AG04450 (cell line): ENCODE measurements at regions not wholly inside any gene's neighbourhood (a gene's known extent, or its start where the extent isn't known, plus 50 kb on each side); places are given as distances from the start of the nearest gene placed in this dataset.

ENCODE experiments used
- CTCF ChIA-PET: fragments of 300-600, 350-600 bp; formaldehyde crosslinking; extraction: SDS; loops from one replicate; lab custom pipeline; 2022; ENCODE audit warnings: antibody characterized with exemption, inconsistent platforms; lab: Charles Lee
- POLR2A ChIA-PET: fragments of 350-600 bp; formaldehyde crosslinking; extraction: SDS; loops from one replicate; lab custom pipeline; 2021; ENCODE audit warnings: antibody characterized with exemption, inconsistent platforms; lab: Yijun Ruan, JAX
- DNase-seq: peaks from one replicate; pipeline ENCODE4 v3.0.0-alpha.2; 2011; ENCODE audit warnings: low read depth, low spot score
- H3K27ac ChIP-seq: one replicate; pipeline ENCODE4 v1.5.1; 2012; ENCODE audit warnings: low read depth, low read length, control low read depth
- H3K27me3 ChIP-seq: one replicate; pipeline ENCODE4 v1.6.0; 2012; ENCODE audit warnings: low read length; ENCODE audit not compliant: control insufficient read depth, insufficient read depth
- H3K4me3 ChIP-seq: 2 replicates; pipeline ENCODE4 v1.5.1; 2011; ENCODE audit warnings: mild to moderate bottlenecking, low read depth, low read length, control low read depth
- H3K9me3 ChIP-seq: 2 replicates; pipeline ENCODE4 v1.5.1; 2012; ENCODE audit warnings: low read length; ENCODE audit not compliant: control insufficient read depth, insufficient read depth
- TF ChIP-seq, protein P1 (sequence below): IDR thresholded peaks from 2 replicates; pipeline ENCODE4 v1.5.1; 2011; ENCODE audit warnings: low read depth, low read length, control low read depth, inconsistent platforms

DNA sequence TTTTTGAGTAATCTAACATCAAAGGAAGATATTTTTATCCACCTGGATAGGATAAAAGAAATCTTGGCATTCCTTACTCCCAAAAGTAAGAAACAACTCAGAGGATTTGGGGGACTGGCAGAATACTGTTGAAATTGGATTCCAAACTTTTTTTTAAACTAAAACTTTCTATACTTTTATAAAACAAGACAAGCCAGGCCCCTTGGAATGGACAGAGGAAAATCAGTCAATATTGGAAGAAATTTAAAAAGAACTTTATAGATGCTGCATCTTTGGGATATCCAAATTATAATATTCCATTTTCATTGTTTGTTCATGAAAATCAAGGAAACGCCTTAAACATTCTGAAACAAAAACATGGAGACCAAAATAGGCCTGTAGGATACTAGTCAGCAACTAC, 147.6 kb upstream of the PIEZO2 start:
- ChIA-PET CTCF (interaction anchor here (2.2 kb wide), 1 partner anchor 14 kb away, joined by 6 read pairs; no protein-coding TSS in a partner anchor), POLR2A (no interaction called here)
- DNase-seq: no peak
- no peak overlapping the region for H3K4me3 ChIP-seq
- TF ChIP-seq, protein P1, sequence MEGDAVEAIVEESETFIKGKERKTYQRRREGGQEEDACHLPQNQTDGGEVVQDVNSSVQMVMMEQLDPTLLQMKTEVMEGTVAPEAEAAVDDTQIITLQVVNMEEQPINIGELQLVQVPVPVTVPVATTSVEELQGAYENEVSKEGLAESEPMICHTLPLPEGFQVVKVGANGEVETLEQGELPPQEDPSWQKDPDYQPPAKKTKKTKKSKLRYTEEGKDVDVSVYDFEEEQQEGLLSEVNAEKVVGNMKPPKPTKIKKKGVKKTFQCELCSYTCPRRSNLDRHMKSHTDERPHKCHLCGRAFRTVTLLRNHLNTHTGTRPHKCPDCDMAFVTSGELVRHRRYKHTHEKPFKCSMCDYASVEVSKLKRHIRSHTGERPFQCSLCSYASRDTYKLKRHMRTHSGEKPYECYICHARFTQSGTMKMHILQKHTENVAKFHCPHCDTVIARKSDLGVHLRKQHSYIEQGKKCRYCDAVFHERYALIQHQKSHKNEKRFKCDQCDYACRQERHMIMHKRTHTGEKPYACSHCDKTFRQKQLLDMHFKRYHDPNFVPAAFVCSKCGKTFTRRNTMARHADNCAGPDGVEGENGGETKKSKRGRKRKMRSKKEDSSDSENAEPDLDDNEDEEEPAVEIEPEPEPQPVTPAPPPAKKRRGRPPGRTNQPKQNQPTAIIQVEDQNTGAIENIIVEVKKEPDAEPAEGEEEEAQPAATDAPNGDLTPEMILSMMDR: no peak
- H3K9me3 ChIP-seq: no peaks in the 10 kb centered on the region
- no peaks in the 10 kb centered on the region for H3K27me3 ChIP-seq
- H3K27ac ChIP-seq: no peak overlapping the region

DNA sequence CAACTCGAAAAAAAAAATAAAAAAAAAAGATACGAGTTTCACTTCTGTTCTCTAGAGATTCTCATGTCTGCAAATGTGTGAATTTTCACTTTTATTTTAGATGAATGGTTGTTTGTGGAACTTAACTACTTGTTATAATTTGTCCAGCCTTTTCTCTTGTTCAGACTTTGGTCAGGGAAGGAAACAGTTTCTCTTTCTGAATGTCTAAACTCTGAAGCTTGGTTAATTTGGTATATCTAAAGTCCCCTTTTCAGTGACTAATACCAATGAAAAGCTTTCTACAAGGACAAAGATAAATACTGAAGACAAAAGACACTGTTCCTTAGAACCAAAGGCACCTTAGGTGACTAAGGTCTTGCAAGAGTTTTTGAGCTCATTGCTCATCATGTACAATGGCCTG, 144.4 kb upstream of the PIEZO2 start:
- H3K4me3 ChIP-seq: no peak overlapping the region
- no peaks in the 10 kb centered on the region for H3K9me3 ChIP-seq
- no peaks in the 10 kb centered on the region for H3K27me3 ChIP-seq
- POLR2A ChIA-PET: no interaction called here
- CTCF ChIA-PET: interaction anchor here (3.8 kb wide), 1 partner anchor 17 kb away, joined by 21 read pairs; no protein-coding TSS in a partner anchor
- H3K27ac ChIP-seq: no peak overlapping the region
- no peak for DNase-seq
- TF ChIP-seq, protein P1: no peak

DNA sequence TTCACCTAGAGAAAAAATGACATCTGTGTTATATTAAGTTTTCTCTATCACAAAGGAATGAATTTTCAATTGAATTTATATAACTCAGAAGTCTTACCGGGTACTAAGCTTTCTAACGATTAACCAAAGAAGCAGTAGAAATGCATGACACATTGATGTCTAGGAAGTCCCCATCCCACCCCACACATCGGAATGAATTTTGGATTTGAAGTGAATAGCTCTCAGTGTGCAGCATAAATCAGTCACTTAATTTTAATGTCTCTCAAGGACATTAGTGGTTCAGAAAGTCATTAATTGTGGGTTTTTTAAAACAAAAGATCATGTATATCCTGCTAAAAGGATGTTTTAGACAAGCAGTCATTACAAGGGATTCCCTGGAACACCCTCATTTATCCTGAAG, 141.4 kb upstream of the PIEZO2 start:
- no peak overlapping the region for H3K27ac ChIP-seq
- H3K4me3 ChIP-seq: no peak overlapping the region
- POLR2A ChIA-PET: no interaction called here
- CTCF ChIA-PET: interaction anchor here (0.8 to 1.0 kb wide), 2 partner anchors 20 to 440 kb away, joined by 3 to 5 read pairs; no protein-coding TSS in a partner anchor
- TF ChIP-seq, protein P1: no peak
- no peaks in the 10 kb centered on the region for H3K9me3 ChIP-seq
- DNase-seq: no peak
- H3K27me3 ChIP-seq: no peaks in the 10 kb centered on the region

DNA sequence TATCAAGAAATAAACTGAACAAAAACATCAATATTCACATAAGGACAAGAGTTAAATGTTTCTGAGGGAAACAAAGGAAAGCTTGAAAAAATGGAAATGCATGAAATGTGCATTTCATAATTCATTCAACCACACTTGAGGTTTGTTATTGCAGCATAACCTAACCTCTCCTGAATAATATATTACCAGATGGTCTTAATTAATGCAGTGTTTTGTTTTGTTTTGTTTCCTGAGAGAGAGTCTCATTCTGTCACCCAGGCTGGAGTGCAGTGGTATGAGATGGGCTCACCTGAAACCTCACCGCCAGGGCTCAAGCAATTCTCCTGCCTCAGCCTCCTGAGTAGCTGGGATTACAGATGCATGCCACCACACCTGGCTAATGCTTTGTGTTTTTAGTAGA, 139.9 kb upstream of the PIEZO2 start:
- POLR2A ChIA-PET: no interaction called here
- TF ChIP-seq, protein P1: no peak
- H3K27me3 ChIP-seq: no peaks in the 10 kb centered on the region
- CTCF ChIA-PET: no interaction called here
- H3K4me3 ChIP-seq: no peak overlapping the region
- no peak overlapping the region for H3K27ac ChIP-seq
- DNase-seq: no peak
- no peaks in the 10 kb centered on the region for H3K9me3 ChIP-seq

DNA sequence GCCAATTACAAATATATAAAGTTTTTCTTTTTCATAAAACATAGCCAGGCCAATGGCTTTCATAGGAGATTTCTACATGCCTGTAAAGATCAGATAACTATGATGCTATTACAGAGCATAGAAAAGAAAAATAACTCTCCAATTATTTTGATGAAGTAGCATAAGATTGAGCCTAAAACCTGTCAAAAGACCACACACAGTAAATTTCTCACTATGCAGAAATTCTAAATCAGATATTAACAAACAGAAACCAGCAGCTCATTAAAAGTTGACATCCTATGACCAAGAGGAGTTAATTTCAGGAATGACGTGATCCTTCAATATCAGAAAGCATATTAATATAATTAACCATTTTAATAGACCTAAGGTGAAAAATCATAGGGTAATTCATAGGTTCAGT, 139.0 kb upstream of the PIEZO2 start:
- CTCF ChIA-PET: interaction anchor here (2.5 kb wide), 1 partner anchor 23 kb away, joined by 14 read pairs; no protein-coding TSS in a partner anchor
- POLR2A ChIA-PET: no interaction called here
- no peaks in the 10 kb centered on the region for H3K27me3 ChIP-seq
- H3K4me3 ChIP-seq: no peak overlapping the region
- no peak for DNase-seq
- no peak overlapping the region for H3K27ac ChIP-seq
- TF ChIP-seq, protein P1: no peak
- no peaks in the 10 kb centered on the region for H3K9me3 ChIP-seq
